H1 (cell line): ENCODE measurements at regions not wholly inside any gene's neighbourhood (a gene's known extent, or its start where the extent isn't known, plus 50 kb on each side); places are given as distances from the start of the nearest gene placed in this dataset.

Experiments
- CTCF ChIA-PET: fragments of 300-600 bp; sonication (Branson Sonifier 250); formaldehyde crosslinking; loops from one replicate; lab custom pipeline; 2021; ENCODE audit not compliant: partially characterized antibody; lab: Charles Lee
- POLR2A ChIA-PET: fragments of 300-600 bp; sonication (Branson Sonifier 250); formaldehyde crosslinking; loops from one replicate; lab custom pipeline; 2021; ENCODE audit warnings: inconsistent platforms; ENCODE audit not compliant: partially characterized antibody; lab: Charles Lee
- DNase-seq, 2 experiments: peaks; one replicate each; pipeline versions ENCODE4 v3.0.0 to v3.0.0-alpha.2; 2010 to 2022; ENCODE audit warnings: low spot score in 2 of 2, low read depth in 1 of 2, mixed read lengths in 1 of 2
- FAIRE-seq: peaks from 2 replicates; lab custom pipeline; 2011; peaks lifted over from hg19 to GRCh38; lab: Jason Lieb, UNC
- H2AFZ ChIP-seq: 2 replicates; pipeline ENCODE4 v1.8.1; 2012; ENCODE audit warnings: low read length, inconsistent platforms
- H2AK5ac ChIP-seq: 2 replicates; pipeline ENCODE4 v1.6.1; 2013; ENCODE audit warnings: low read depth, low read length
- H2BK120ac ChIP-seq: replicated peaks from 2 replicates; pipeline ENCODE3; 2013; ENCODE audit warnings: low read depth, low read length, inconsistent platforms
- H2BK12ac ChIP-seq: 2 replicates; pipeline ENCODE4 v1.6.1; 2013; ENCODE audit warnings: low read depth, low read length
- H2BK15ac ChIP-seq: 2 replicates; pipeline ENCODE4 v1.6.1; 2013; ENCODE audit warnings: low read length
- H2BK20ac ChIP-seq: 2 replicates; pipeline ENCODE4 v1.6.1; 2013; ENCODE audit warnings: low read length
- H2BK5ac ChIP-seq: 2 replicates; pipeline ENCODE4 v1.6.1; 2013; ENCODE audit warnings: low read depth, low read length
- H3K14ac ChIP-seq: 2 replicates; pipeline ENCODE4 v1.6.1; 2013; ENCODE audit warnings: inconsistent platforms; ENCODE audit not compliant: insufficient read length
- H3K18ac ChIP-seq: 2 replicates; pipeline ENCODE4 v1.6.1; 2013; ENCODE audit warnings: low read length; ENCODE audit errors: extremely low read depth
- H3K23ac ChIP-seq: 2 replicates; pipeline ENCODE4 v1.6.1; 2013; ENCODE audit warnings: inconsistent platforms; ENCODE audit not compliant: insufficient read length
- H3K23me2 ChIP-seq: 2 replicates; pipeline ENCODE4 v1.6.1; 2013; ENCODE audit warnings: low read depth, low read length
- H3K27ac ChIP-seq: 2 replicates; pipeline ENCODE4 v1.6.1; 2011; ENCODE audit warnings: low read depth, low read length, inconsistent platforms
- H3K27me3 ChIP-seq, 4 experiments: replicated peaks in 1 of 4; 1 replicate in 1 of 4; 2 replicates in 3 of 4; pipeline versions ENCODE4 v1.6.1 to v1.8.1; 2011 to 2013; ENCODE audit warnings: low read length in 3 of 4, mild to moderate bottlenecking in 3 of 4, inconsistent platforms in 2 of 4, mixed read lengths in 2 of 4, moderate library complexity in 1 of 4; ENCODE audit not compliant: control insufficient read depth in 3 of 4, insufficient read depth in 3 of 4; ENCODE audit errors: extremely low read depth in 1 of 4
- H3K36me3 ChIP-seq, 4 experiments: 2 replicates each; pipeline versions ENCODE4 v1.6.1 to v1.8.1; 2011 to 2013; ENCODE audit warnings: mild to moderate bottlenecking in 4 of 4, low read length in 3 of 4, moderate library complexity in 2 of 4, control low read depth in 1 of 4, inconsistent platforms in 1 of 4; ENCODE audit not compliant: insufficient read depth in 4 of 4, control insufficient read depth in 2 of 4
- H3K4ac ChIP-seq: replicated peaks from 2 replicates; pipeline ENCODE3; 2013; ENCODE audit warnings: low read length, low read depth, mixed read lengths, inconsistent platforms; ENCODE audit not compliant: insufficient read length
- H3K4me1 ChIP-seq, 4 experiments: replicated peaks in 1 of 4; 1 replicate in 1 of 4; 2 replicates in 3 of 4; pipeline versions ENCODE4 v1.6.1 to v1.8.1; 2011 to 2013; ENCODE audit warnings: low read length in 3 of 4, inconsistent platforms in 2 of 4, mixed read lengths in 1 of 4; ENCODE audit not compliant: insufficient read depth in 4 of 4, control insufficient read depth in 3 of 4
- H3K4me2 ChIP-seq, 2 experiments: 2 replicates each; pipeline versions ENCODE4 v1.6.1 to v1.8.1; 2011 to 2013; ENCODE audit warnings: low read depth in 2 of 2, low read length in 2 of 2, control low read depth in 1 of 2, inconsistent platforms in 1 of 2, mild to moderate bottlenecking in 1 of 2; ENCODE audit not compliant: insufficient read depth in 1 of 2
- H3K4me3 ChIP-seq, 4 experiments: fragments of 200-600, 300-600 bp in 1 of 4; sonication (generic), shearing (Covaris generic), sonication (Bioruptor Twin) in 1 of 4; 2 replicates each; pipeline versions ENCODE4 v1.5.1 to v1.8.1; 2011 to 2016; ENCODE audit warnings: low read length in 4 of 4, low read depth in 3 of 4, control low read depth in 2 of 4, inconsistent platforms in 2 of 4, mild to moderate bottlenecking in 2 of 4, mixed read lengths in 1 of 4, moderate library complexity in 1 of 4; ENCODE audit not compliant: insufficient read depth in 2 of 4; ENCODE audit errors: extremely low read depth in 1 of 4
- H3K56ac ChIP-seq: replicated peaks from 2 replicates; pipeline ENCODE3; 2013; ENCODE audit warnings: low read depth, mild to moderate bottlenecking, mixed read lengths, low read length, inconsistent platforms; ENCODE audit not compliant: insufficient read length
- H3K79me1 ChIP-seq: 2 replicates; pipeline ENCODE4 v1.6.1; 2013; ENCODE audit warnings: low read depth, low read length, control low read depth
- H3K79me2 ChIP-seq, 2 experiments: 2 replicates each; pipeline versions ENCODE4 v1.6.1 to v1.8.1; 2012 to 2013; ENCODE audit warnings: low read length in 2 of 2, mild to moderate bottlenecking in 2 of 2, inconsistent platforms in 1 of 2; ENCODE audit not compliant: insufficient read depth in 2 of 2, control insufficient read depth in 1 of 2
- H3K9ac ChIP-seq, 4 experiments: replicated peaks in 1 of 4; 1 replicate in 1 of 4; 2 replicates in 3 of 4; pipeline versions ENCODE4 v1.6.1 to v1.8.1; 2011 to 2013; ENCODE audit warnings: low read depth in 3 of 4, low read length in 3 of 4, control low read depth in 2 of 4, mild to moderate bottlenecking in 2 of 4, moderate library complexity in 2 of 4, inconsistent platforms in 1 of 4; ENCODE audit errors: extremely low read depth in 1 of 4
- H3K9me3 ChIP-seq, 2 experiments: 2 replicates each; pipeline versions ENCODE4 v1.6.1 to v1.8.1; 2012 to 2013; ENCODE audit warnings: mild to moderate bottlenecking in 2 of 2, moderate library complexity in 2 of 2, control low read depth in 1 of 2, inconsistent platforms in 1 of 2, low read depth in 1 of 2, low read length in 1 of 2, mixed read lengths in 1 of 2; ENCODE audit not compliant: insufficient read depth in 2 of 2
- H4K20me1 ChIP-seq, 2 experiments: replicated peaks in 1 of 2; 2 replicates each; pipeline versions ENCODE3 to v1.8.1; 2011 to 2013; ENCODE audit warnings: inconsistent platforms in 2 of 2, low read length in 2 of 2, mild to moderate bottlenecking in 1 of 2; ENCODE audit not compliant: insufficient read depth in 2 of 2, control insufficient read depth in 1 of 2
- H4K5ac ChIP-seq: 2 replicates; pipeline ENCODE4 v1.6.1; 2013; ENCODE audit warnings: low read length, low read depth, mixed read lengths, inconsistent platforms; ENCODE audit not compliant: insufficient read length
- H4K8ac ChIP-seq: 2 replicates; pipeline ENCODE4 v1.8.0; 2013; ENCODE audit warnings: mild to moderate bottlenecking, moderate library complexity, low read length, inconsistent platforms; ENCODE audit not compliant: insufficient read depth; ENCODE audit errors: extremely low read depth
- H4K91ac ChIP-seq: replicated peaks from 2 replicates; pipeline ENCODE3; 2013; ENCODE audit warnings: low read length, mixed read lengths, inconsistent platforms; ENCODE audit not compliant: insufficient read length
- CBX8 ChIP-seq: fragments of 300-800, 300-1000 bp; sonication (generic); IDR thresholded peaks from 2 replicates; pipeline ENCODE4 v1.7.1; 2016; ENCODE audit warnings: low read depth, low read length, borderline replicate concordance
- CHD1 ChIP-seq: IDR thresholded peaks from 2 replicates; pipeline ENCODE4 v1.6.1; 2012; ENCODE audit warnings: low read depth, low read length, improper control_type of control experiment
- FOSL1 ChIP-seq: IDR thresholded peaks from 2 replicates; pipeline ENCODE4 v1.6.1; 2011; ENCODE audit warnings: mild to moderate bottlenecking, low read depth, low read length, moderate library complexity; ENCODE audit not compliant: insufficient read depth
- GABPA ChIP-seq: IDR thresholded peaks from 2 replicates; pipeline ENCODE4 v1.6.1; 2011; ENCODE audit warnings: mild to moderate bottlenecking, low read length, moderate library complexity, borderline replicate concordance; ENCODE audit not compliant: insufficient read depth
- JUN ChIP-seq: IDR thresholded peaks from 2 replicates; pipeline ENCODE4 v1.6.1; 2011; ENCODE audit warnings: low read depth, mild to moderate bottlenecking, improper control_type of control experiment, low read length
- KDM4A ChIP-seq: IDR thresholded peaks from one replicate; pipeline ENCODE4 v1.7.1; 2012; ENCODE audit warnings: low read depth, mild to moderate bottlenecking, moderate library complexity, low read length, inconsistent platforms; ENCODE audit not compliant: severe bottlenecking
- SIRT6 ChIP-seq: IDR thresholded peaks from one replicate; pipeline ENCODE4 v1.7.1; 2012; ENCODE audit warnings: low read length, inconsistent platforms
- TBP ChIP-seq: IDR thresholded peaks from 2 replicates; pipeline ENCODE4 v1.6.1; 2011; ENCODE audit warnings: low read depth, low read length, improper control_type of control experiment
- WGBS, 2 experiments: shearing (Covaris generic) in 1 of 2; methylation state at CpG; one replicate each; pipeline versions ENCODE4 v1.1.6 to v1.1.7; 2013 to 2015; ENCODE audit warnings: low lambda C conversion rate in 2 of 2, mixed read lengths in 2 of 2, inconsistent platforms in 1 of 2, low coverage in 1 of 2, missing lambda C conversion rate in 1 of 2; ENCODE audit not compliant: insufficient replicate concordance in 2 of 2, insufficient coverage in 1 of 2, insufficient read length in 1 of 2; ENCODE audit errors: extremely low coverage in 1 of 2, missing lambda C conversion rate in 1 of 2; 5-methylcytosine and 5-hydroxymethylcytosine counted together

DNA sequence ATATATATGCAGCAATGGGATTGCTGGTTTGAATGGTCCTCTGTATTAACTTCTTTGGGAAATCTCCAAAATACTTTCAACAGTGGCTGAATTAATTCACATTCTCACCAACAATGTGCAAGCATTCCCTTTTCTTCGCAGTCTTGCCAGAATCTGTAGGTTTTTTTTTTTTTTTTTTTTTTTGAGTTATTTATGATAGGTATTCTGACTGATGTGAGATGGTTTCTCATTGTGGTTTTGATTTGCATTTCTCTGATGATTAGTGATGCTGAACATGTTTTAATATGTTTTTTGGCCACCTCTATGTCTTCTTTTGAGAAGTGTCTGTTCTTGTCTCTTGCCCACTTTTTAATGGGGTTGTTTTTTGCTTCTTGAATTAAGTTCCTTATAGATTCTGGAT lies 2041.5 kb upstream of the PCDH20 start:
- WGBS, 2 experiments, result 100% methylated on average over 1 of the region's 1 CpG; no CpG with 5 or more reads in 1 of the 2 experiments
- TF ChIP-seq TBP (no peak), JUN (no peak), SIRT6 (no peak), FOSL1 (no peak), CBX8 (no peak), KDM4A (no peak), GABPA (no peak), CHD1 (no peak)
- FAIRE-seq, result no peak
- Histone ChIP-seq H2AK5ac (no peak overlapping the region), H3K23ac (no peak overlapping the region), H3K4ac (no peak overlapping the region), H3K56ac (no peak overlapping the region), H4K5ac (no peak overlapping the region), H3K9ac (no peak overlapping the region), H4K91ac (no peak overlapping the region), H2BK5ac (no peak overlapping the region), H3K27ac (no peak overlapping the region), H3K18ac (no peak overlapping the region), H4K8ac (no peak overlapping the region), H3K79me2 (no peaks in the 10 kb centered on the region), H3K36me3 (no peaks in the 10 kb centered on the region), H3K4me1 (no peaks in the 10 kb centered on the region), H3K23me2 (no peaks in the 10 kb centered on the region), H2BK12ac (no peak overlapping the region), H2BK15ac (no peak overlapping the region), H3K14ac (no peak overlapping the region), H2BK20ac (no peak overlapping the region), H3K4me3 (no peak overlapping the region), H3K4me2 (no peak overlapping the region), H4K20me1 (no peaks in the 10 kb centered on the region), H3K79me1 (no peaks in the 10 kb centered on the region), H3K27me3 (no peaks in the 10 kb centered on the region), H2BK120ac (no peak overlapping the region), H2AFZ (no peak overlapping the region), H3K9me3 (no peaks in the 10 kb centered on the region)
- CTCF ChIA-PET, result no interaction called here
- no peak for DNase-seq
- POLR2A ChIA-PET, result no interaction called here
